GM18858 (cell line): ENCODE measurements at regions not wholly inside any gene's neighbourhood (a gene's known extent, or its start where the extent isn't known, plus 50 kb on each side); places are given as distances from the start of the nearest gene placed in this dataset.

ENCODE experiments used
- ATAC-seq: cut with Tn5 transposase; IDR thresholded peaks from one replicate; pipeline ENCODE4 v1.9.1; 2021; ENCODE audit not compliant: unreplicated experiment

GRCh38 chr11:80146232-80146631, 705.4 kb upstream of the TENM4 start:
- ATAC-seq: no peak

- ATAC-seq: no peak
These were observed 704.2 kb upstream of the TENM4 start for GRCh38 chr11:80144897-80145594.

GRCh38 chr11:80136991-80137390, 696.2 kb upstream of the TENM4 start:
- no peak for ATAC-seq

- no peak for ATAC-seq
These were observed 688.6 kb upstream of the TENM4 start for GRCh38 chr11:80129396-80129795.

GRCh38 chr11:80122211-80122610, 681.4 kb upstream of the TENM4 start:
- no peak for ATAC-seq

- ATAC-seq: no peak
These were observed 677.2 kb upstream of the TENM4 start for GRCh38 chr11:80118073-80118472.

- no peak for ATAC-seq
These were observed 676.0 kb upstream of the TENM4 start for GRCh38 chr11:80116796-80117195.

GRCh38 chr11:80109652-80110051, 668.8 kb upstream of the TENM4 start:
- ATAC-seq: no peak

- ATAC-seq: no peak
These were observed 668.2 kb upstream of the TENM4 start for GRCh38 chr11:80109031-80109430.

- ATAC-seq: no peak
These were observed 666.6 kb upstream of the TENM4 start for GRCh38 chr11:80107415-80107814.

- no peak for ATAC-seq
These were observed 663.4 kb upstream of the TENM4 start for GRCh38 chr11:80104191-80104590.

GRCh38 chr11:80103142-80103859, 662.5 kb upstream of the TENM4 start:
- no peak for ATAC-seq

- ATAC-seq: no peak
These were observed 656.3 kb upstream of the TENM4 start for GRCh38 chr11:80097146-80097545.

- ATAC-seq: no peak
These were observed 655.9 kb upstream of the TENM4 start for GRCh38 chr11:80096736-80097135.

GRCh38 chr11:80086496-80087055, 645.7 kb upstream of the TENM4 start:
- no peak for ATAC-seq

GRCh38 chr11:80085563-80085962, 644.7 kb upstream of the TENM4 start:
- no peak for ATAC-seq

- ATAC-seq: no peak
These were observed 643.8 kb upstream of the TENM4 start for GRCh38 chr11:80084608-80085007.

GRCh38 chr11:80083531-80083951, 642.7 kb upstream of the TENM4 start:
- ATAC-seq: no peak

GRCh38 chr11:80082406-80082805, 641.6 kb upstream of the TENM4 start:
- no peak for ATAC-seq

GRCh38 chr11:80077113-80077512, 636.3 kb upstream of the TENM4 start:
- ATAC-seq: no peak

GRCh38 chr11:80074837-80075236, 634.0 kb upstream of the TENM4 start:
- no peak for ATAC-seq

GRCh38 chr11:80066291-80066690, 625.5 kb upstream of the TENM4 start:
- no peak for ATAC-seq
